WTC11 (cell line): ENCODE measurements at regions not wholly inside any gene's neighbourhood (a gene's known extent, or its start where the extent isn't known, plus 50 kb on each side); places are given as distances from the start of the nearest gene placed in this dataset.

Experiments used
- ATAC-seq: fragments of 200-7000 bp; cut with Tn5 transposase; 2 replicates; pipeline ENCODE4 v1.10.0; 2021; ENCODE audit warnings: mild to moderate bottlenecking, moderate library complexity
- CTCF ChIA-PET: fragments of 300-600 bp; sonication (Branson Sonifier 250); formaldehyde crosslinking; loops from one replicate; lab custom pipeline; 2021; ENCODE audit warnings: antibody characterized with exemption; lab: Charles Lee
- POLR2A ChIA-PET: fragments of 350-600 bp; sonication (Branson Sonifier 250); formaldehyde crosslinking; loops from one replicate; lab custom pipeline; 2021; ENCODE audit warnings: antibody characterized with exemption; lab: Charles Lee
- DNase-seq: peaks from one replicate; pipeline ENCODE4 v3.0.0; 2021; ENCODE audit warnings: low spot score
- H3K27ac Mint-ChIP-seq: 2 replicates; pipeline ENCODE4 v1.8.0; 2021; ENCODE audit warnings: mixed read lengths
- H3K27me3 Mint-ChIP-seq: 2 replicates; pipeline ENCODE4 v1.8.0; 2021; ENCODE audit warnings: low read depth, mild to moderate bottlenecking, moderate library complexity, mixed read lengths
- H3K36me3 Mint-ChIP-seq: 2 replicates; pipeline ENCODE4 v1.8.0; 2021; ENCODE audit warnings: mixed read lengths
- H3K4me1 Mint-ChIP-seq: 2 replicates; pipeline ENCODE4 v1.8.0; 2022; ENCODE audit warnings: mixed read lengths
- H3K4me3 Mint-ChIP-seq: 2 replicates; pipeline ENCODE4 v1.8.0; 2021; ENCODE audit warnings: mild to moderate bottlenecking, moderate library complexity, mixed read lengths
- H3K9me3 Mint-ChIP-seq: 2 replicates; pipeline ENCODE4 v1.8.0; 2021; ENCODE audit warnings: mixed read lengths
- AFF4 ChIP-seq: sonication (generic); formaldehyde crosslinking; IDR thresholded peaks from 2 replicates; pipeline ENCODE4 v1.8.1; 2023; ENCODE audit warnings: mild to moderate bottlenecking, missing genetic modification reagents, borderline replicate concordance
- ATF1 ChIP-seq: sonication (generic); formaldehyde crosslinking; IDR thresholded peaks from 2 replicates; pipeline ENCODE4 v1.8.1; 2023; ENCODE audit warnings: mild to moderate bottlenecking, moderate library complexity, missing genetic modification reagents
- CBFB ChIP-seq: sonication (generic); formaldehyde crosslinking; IDR thresholded peaks from 2 replicates; pipeline ENCODE4 v1.8.1; 2022; ENCODE audit warnings: mild to moderate bottlenecking, low read depth, missing genetic modification reagents
- E2F5 ChIP-seq: sonication (generic); formaldehyde crosslinking; IDR thresholded peaks from 2 replicates; pipeline ENCODE4 v1.8.1; 2022; ENCODE audit warnings: mild to moderate bottlenecking, moderate library complexity, missing genetic modification reagents
- ELF4 ChIP-seq: sonication (generic); formaldehyde crosslinking; IDR thresholded peaks from 2 replicates; pipeline ENCODE4 v1.8.1; 2022; ENCODE audit warnings: low read depth, mild to moderate bottlenecking, moderate library complexity, missing genetic modification reagents
- ERG ChIP-seq: fragments of 250-450 bp; sonication (Bioruptor Pico); IDR thresholded peaks from 2 replicates; pipeline ENCODE4 v1.8.0; 2021; ENCODE audit warnings: mild to moderate bottlenecking
- NFATC4 ChIP-seq: fragments of 250-450 bp; sonication (Bioruptor Pico); IDR thresholded peaks from 2 replicates; pipeline ENCODE4 v1.9.0; 2021; ENCODE audit warnings: mild to moderate bottlenecking
- NR1H2 ChIP-seq: sonication (generic); formaldehyde crosslinking; IDR thresholded peaks from 2 replicates; pipeline ENCODE4 v1.9.0; 2021; ENCODE audit warnings: mild to moderate bottlenecking, moderate library complexity, missing genetic modification reagents
- SMAD4 ChIP-seq: sonication (generic); formaldehyde crosslinking; IDR thresholded peaks from 2 replicates; pipeline ENCODE4 v1.8.0; 2022; ENCODE audit warnings: mild to moderate bottlenecking, missing genetic modification reagents
- ZNF121 ChIP-seq: sonication (generic); formaldehyde crosslinking; IDR thresholded peaks from 2 replicates; pipeline ENCODE4 v1.8.0; 2023; ENCODE audit warnings: missing genetic modification reagents
- ZNF396 ChIP-seq: fragments of 250-450 bp; sonication (Bioruptor Pico); IDR thresholded peaks from 2 replicates; pipeline ENCODE4 v1.8.0; 2021; ENCODE audit warnings: mild to moderate bottlenecking, moderate library complexity, borderline replicate concordance
- ZNF671 ChIP-seq: fragments of 250-450 bp; sonication (Bioruptor Pico); IDR thresholded peaks from 2 replicates; pipeline ENCODE4 v1.8.0; 2021; ENCODE audit warnings: mild to moderate bottlenecking
- TF ChIP-seq, protein P1 (sequence below): fragments of 200-600 bp; IDR thresholded peaks from 2 replicates; pipeline ENCODE4 v1.8.0; 2022; ENCODE audit warnings: antibody characterized with exemption
- TF ChIP-seq, protein P2 (sequence below): fragments of 250-450 bp; sonication (Bioruptor Pico); IDR thresholded peaks from 2 replicates; pipeline ENCODE4 v2.1.2; 2022; ENCODE audit warnings: mild to moderate bottlenecking, moderate library complexity
- TF ChIP-seq, protein P3 (sequence below): sonication (generic); formaldehyde crosslinking; IDR thresholded peaks from 2 replicates; pipeline ENCODE4 v1.8.1; 2023; ENCODE audit warnings: mild to moderate bottlenecking, missing genetic modification reagents, moderate library complexity

DNA sequence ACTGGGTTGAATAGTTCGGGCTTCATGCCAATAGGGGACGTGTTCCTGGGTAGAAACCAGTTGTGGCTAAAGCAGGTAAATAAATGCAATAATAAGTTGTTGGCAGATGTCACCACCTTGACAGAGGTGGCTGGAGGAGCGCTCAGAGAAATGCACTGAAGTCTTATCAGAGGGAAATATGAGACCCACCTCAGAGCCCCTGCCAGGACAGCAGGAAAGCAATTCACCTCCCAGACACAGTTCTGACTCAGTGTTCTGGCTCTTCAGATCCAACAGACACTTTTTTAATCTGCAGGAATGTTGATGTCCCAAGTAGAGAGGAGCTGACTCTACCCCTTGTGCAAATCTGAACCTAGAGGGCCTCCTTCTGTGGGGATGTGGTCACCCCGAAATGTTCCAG is 687.1 kb upstream of the FBXO33 start:
- H3K27me3 Mint-ChIP-seq: no peaks in the 10 kb centered on the region
- H3K4me1 Mint-ChIP-seq: peaks cover 4% of the 10 kb centered on the region; the same call in 1 of the 2 replicates
- POLR2A ChIA-PET: no interaction called here
- no peak overlapping the region for H3K4me3 Mint-ChIP-seq
- ATAC-seq: no peak
- H3K36me3 Mint-ChIP-seq: no peaks in the 10 kb centered on the region
- H3K9me3 Mint-ChIP-seq: no peaks in the 10 kb centered on the region
- DNase-seq: no peak
- H3K27ac Mint-ChIP-seq: no peak overlapping the region
- TF ChIP-seq E2F5 (CRISPR knock-in tag): no peak
- no peak for TF ChIP-seq ERG (CRISPR knock-in tag)
- TF ChIP-seq, protein P1, sequence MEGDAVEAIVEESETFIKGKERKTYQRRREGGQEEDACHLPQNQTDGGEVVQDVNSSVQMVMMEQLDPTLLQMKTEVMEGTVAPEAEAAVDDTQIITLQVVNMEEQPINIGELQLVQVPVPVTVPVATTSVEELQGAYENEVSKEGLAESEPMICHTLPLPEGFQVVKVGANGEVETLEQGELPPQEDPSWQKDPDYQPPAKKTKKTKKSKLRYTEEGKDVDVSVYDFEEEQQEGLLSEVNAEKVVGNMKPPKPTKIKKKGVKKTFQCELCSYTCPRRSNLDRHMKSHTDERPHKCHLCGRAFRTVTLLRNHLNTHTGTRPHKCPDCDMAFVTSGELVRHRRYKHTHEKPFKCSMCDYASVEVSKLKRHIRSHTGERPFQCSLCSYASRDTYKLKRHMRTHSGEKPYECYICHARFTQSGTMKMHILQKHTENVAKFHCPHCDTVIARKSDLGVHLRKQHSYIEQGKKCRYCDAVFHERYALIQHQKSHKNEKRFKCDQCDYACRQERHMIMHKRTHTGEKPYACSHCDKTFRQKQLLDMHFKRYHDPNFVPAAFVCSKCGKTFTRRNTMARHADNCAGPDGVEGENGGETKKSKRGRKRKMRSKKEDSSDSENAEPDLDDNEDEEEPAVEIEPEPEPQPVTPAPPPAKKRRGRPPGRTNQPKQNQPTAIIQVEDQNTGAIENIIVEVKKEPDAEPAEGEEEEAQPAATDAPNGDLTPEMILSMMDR: no peak
- no peak for TF ChIP-seq AFF4 (CRISPR knock-in tag)
- TF ChIP-seq CBFB: no peak
- no peak for TF ChIP-seq ZNF121 (CRISPR knock-in tag)
- no peak for TF ChIP-seq SMAD4 (CRISPR knock-in tag)
- no peak for TF ChIP-seq NR1H2
- no peak for TF ChIP-seq ELF4 (CRISPR knock-in tag)
- no peak for TF ChIP-seq ZNF396 (CRISPR knock-in tag)
- TF ChIP-seq, protein P2, sequence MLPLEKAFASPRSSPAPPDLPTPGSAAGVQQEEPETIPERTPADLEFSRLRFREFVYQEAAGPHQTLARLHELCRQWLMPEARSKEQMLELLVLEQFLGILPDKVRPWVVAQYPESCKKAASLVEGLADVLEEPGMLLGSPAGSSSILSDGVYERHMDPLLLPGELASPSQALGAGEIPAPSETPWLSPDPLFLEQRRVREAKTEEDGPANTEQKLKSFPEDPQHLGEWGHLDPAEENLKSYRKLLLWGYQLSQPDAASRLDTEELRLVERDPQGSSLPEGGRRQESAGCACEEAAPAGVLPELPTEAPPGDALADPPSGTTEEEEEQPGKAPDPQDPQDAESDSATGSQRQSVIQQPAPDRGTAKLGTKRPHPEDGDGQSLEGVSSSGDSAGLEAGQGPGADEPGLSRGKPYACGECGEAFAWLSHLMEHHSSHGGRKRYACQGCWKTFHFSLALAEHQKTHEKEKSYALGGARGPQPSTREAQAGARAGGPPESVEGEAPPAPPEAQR (CRISPR knock-in tag): no peak
- CTCF ChIA-PET: no interaction called here

- Mint-ChIP-seq H3K36me3 (no peaks in the 10 kb centered on the region), H3K27ac (no peak overlapping the region), H3K27me3 (no peaks in the 10 kb centered on the region), H3K4me1 (peaks cover 4% of the 10 kb centered on the region; the same call in 1 of the 2 replicates), H3K4me3 (no peak overlapping the region), H3K9me3 (no peaks in the 10 kb centered on the region)
- ATAC-seq (no peak), DNase-seq (no peak)
- TF ChIP-seq, protein P3, sequence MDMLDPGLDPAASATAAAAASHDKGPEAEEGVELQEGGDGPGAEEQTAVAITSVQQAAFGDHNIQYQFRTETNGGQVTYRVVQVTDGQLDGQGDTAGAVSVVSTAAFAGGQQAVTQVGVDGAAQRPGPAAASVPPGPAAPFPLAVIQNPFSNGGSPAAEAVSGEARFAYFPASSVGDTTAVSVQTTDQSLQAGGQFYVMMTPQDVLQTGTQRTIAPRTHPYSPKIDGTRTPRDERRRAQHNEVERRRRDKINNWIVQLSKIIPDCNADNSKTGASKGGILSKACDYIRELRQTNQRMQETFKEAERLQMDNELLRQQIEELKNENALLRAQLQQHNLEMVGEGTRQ (CRISPR knock-in tag): no peak
- TF ChIP-seq NFATC4: no peak
- TF ChIP-seq ZNF671 (CRISPR knock-in tag): no peak
- TF ChIP-seq ATF1 (CRISPR knock-in tag): no peak
- ChIA-PET POLR2A (no interaction called here), CTCF (no interaction called here)
Observed at GRCh38 chr14:40115583-40115982, 683.4 kb upstream of the FBXO33 start.
